NCI-H1417 (cell line): ENCODE measurements at regions not wholly inside any gene's neighbourhood (a gene's known extent, or its start where the extent isn't known, plus 50 kb on each side); places are given as distances from the start of the nearest gene placed in this dataset.
"Not testable (repeated sequence)": the region's sequence is repeated elsewhere in the genome, so short reads cannot be mapped to it uniquely, and the experiment has no call there.

Experiments used
- DNase-seq, 3 experiments: peaks; one replicate each; lab custom pipeline; 2025; lab: John Stamatoyannopoulos, UW

- DNase-seq = no peak
Observed at GRCh38 chr13:66237411-66238062, 992.6 kb downstream of the PCDH9 start.

GRCh38 chr13:66234159-66234558 is 996.0 kb downstream of the PCDH9 start:
- DNase-seq = no peak

GRCh38 chr13:66231958-66232357 is 998.2 kb downstream of the PCDH9 start:
- DNase-seq = not testable (repeated sequence)

- peak in 1 of 3 experiments; percentile 30 for DNase-seq
Observed at GRCh38 chr13:66225072-66225471, 1005.1 kb downstream of the PCDH9 start.

- DNase-seq = peak in 1 of 3 experiments; percentile 30
Observed at GRCh38 chr13:66224663-66225062, 1005.5 kb downstream of the PCDH9 start.

- no peak for DNase-seq
Observed at GRCh38 chr13:66222926-66223325, 1007.2 kb downstream of the PCDH9 start.

GRCh38 chr13:66222127-66222526 is 1008.0 kb downstream of the PCDH9 start:
- DNase-seq = no peak

- DNase-seq = peak in 1 of 3 experiments; percentile 32
Observed at GRCh38 chr13:66219506-66219905, 1010.6 kb downstream of the PCDH9 start.

GRCh38 chr13:66218583-66218982 is 1011.6 kb downstream of the PCDH9 start:
- no peak for DNase-seq

- DNase-seq = no peak
Observed at GRCh38 chr13:66216728-66217127, 1013.4 kb downstream of the PCDH9 start.

- DNase-seq = no peak
Observed at GRCh38 chr13:66214467-66214866, 1015.7 kb downstream of the PCDH9 start.

GRCh38 chr13:66212511-66212910 is 1017.6 kb downstream of the PCDH9 start:
- no peak for DNase-seq

- no peak for DNase-seq
Observed at GRCh38 chr13:66210677-66211076, 1019.5 kb downstream of the PCDH9 start.

GRCh38 chr13:66208589-66208988 is 1021.5 kb downstream of the PCDH9 start:
- DNase-seq = no peak

GRCh38 chr13:66207610-66208009 is 1022.5 kb downstream of the PCDH9 start:
- no peak for DNase-seq

GRCh38 chr13:66205807-66206206 is 1024.3 kb downstream of the PCDH9 start:
- no peak for DNase-seq

- peak in 1 of 3 experiments; percentile 29 for DNase-seq
Observed at GRCh38 chr13:66200555-66200954, 1029.6 kb downstream of the PCDH9 start.

- no peak for DNase-seq
Observed at GRCh38 chr13:66195238-66195637, 1034.9 kb downstream of the PCDH9 start.

- DNase-seq = no peak
Observed at GRCh38 chr13:66189986-66190385, 1040.2 kb downstream of the PCDH9 start.

GRCh38 chr13:66180836-66181235 is 1049.3 kb downstream of the PCDH9 start:
- DNase-seq = no peak

- DNase-seq = peak in 2 of 3 experiments; percentile 27 to 66
Observed at GRCh38 chr13:66171920-66172319, 1058.2 kb downstream of the PCDH9 start.

- no peak for DNase-seq
Observed at GRCh38 chr13:66162470-66162869, 1067.7 kb downstream of the PCDH9 start.

- no peak for DNase-seq
Observed at GRCh38 chr13:66159511-66159910, 1070.6 kb downstream of the PCDH9 start.

GRCh38 chr13:66154976-66155375 is 1075.2 kb downstream of the PCDH9 start:
- DNase-seq = no peak
